Activated T-helper 17 cell treated with anti-CD3 and anti-CD28 coated beads, Interleukin-2, amount 50 U/mL, for 72 hours (primary cell): ENCODE measurements at regions not wholly inside any gene's neighbourhood (a gene's known extent, or its start where the extent isn't known, plus 50 kb on each side); places are given as distances from the start of the nearest gene placed in this dataset.
A peak's percentile ranks its signal among the peaks of the same experiment; 100 is the strongest.

Experiments
- ATAC-seq: fragments of 150-1000 bp; cut with Tn5 transposase; replicated peaks from 2 replicates; pipeline ENCODE4 v1.10.0; 2021; ENCODE audit warnings: mild to moderate bottlenecking, moderate library complexity
- H3K27ac Mint-ChIP-seq: one replicate; pipeline ENCODE4 v1.8.0; 2022; ENCODE audit warnings: mixed read lengths
- H3K27me3 Mint-ChIP-seq: one replicate; pipeline ENCODE4 v1.8.0; 2022; ENCODE audit warnings: mixed read lengths
- H3K36me3 Mint-ChIP-seq: one replicate; pipeline ENCODE4 v1.8.0; 2022; ENCODE audit warnings: low read depth, mild to moderate bottlenecking, mixed read lengths
- H3K4me1 Mint-ChIP-seq: one replicate; pipeline ENCODE4 v1.8.0; 2022; ENCODE audit warnings: mixed read lengths
- H3K4me3 Mint-ChIP-seq: one replicate; pipeline ENCODE4 v1.8.0; 2022; ENCODE audit warnings: mild to moderate bottlenecking, mixed read lengths
- H3K9me3 Mint-ChIP-seq: one replicate; pipeline ENCODE4 v1.8.0; 2022; ENCODE audit warnings: mixed read lengths

GRCh38 chr3:28933337-28933736 lies 347.5 kb upstream of the RBMS3 start:
- Mint-ChIP-seq H3K9me3 (no peaks in the 10 kb centered on the region), H3K27ac (no peak overlapping the region), H3K4me3 (no peak overlapping the region), H3K27me3 (peaks cover 4% of the 10 kb centered on the region), H3K36me3 (no peaks in the 10 kb centered on the region), H3K4me1 (no peaks in the 10 kb centered on the region)
- no peak for ATAC-seq

- H3K36me3 Mint-ChIP-seq, result no peaks in the 10 kb centered on the region
- H3K4me1 Mint-ChIP-seq, result no peaks in the 10 kb centered on the region
- no peaks in the 10 kb centered on the region for H3K9me3 Mint-ChIP-seq
- peaks cover 4% of the 10 kb centered on the region for H3K27me3 Mint-ChIP-seq
- no peak overlapping the region for H3K4me3 Mint-ChIP-seq
- ATAC-seq, result peak; percentile 18
- no peak overlapping the region for H3K27ac Mint-ChIP-seq
Observed at GRCh38 chr3:28934126-28934813, 346.6 kb upstream of the RBMS3 start.

GRCh38 chr3:28935146-28935545 lies 345.7 kb upstream of the RBMS3 start:
- H3K4me1 Mint-ChIP-seq, result no peaks in the 10 kb centered on the region
- H3K27ac Mint-ChIP-seq, result no peak overlapping the region
- peaks cover 4% of the 10 kb centered on the region for H3K27me3 Mint-ChIP-seq
- no peak overlapping the region for H3K4me3 Mint-ChIP-seq
- ATAC-seq, result peak; percentile 35
- H3K36me3 Mint-ChIP-seq, result no peaks in the 10 kb centered on the region
- H3K9me3 Mint-ChIP-seq, result no peaks in the 10 kb centered on the region

- peak; percentile 46 for ATAC-seq
- Mint-ChIP-seq H3K27ac (no peak overlapping the region), H3K9me3 (no peaks in the 10 kb centered on the region), H3K4me3 (no peak overlapping the region), H3K36me3 (no peaks in the 10 kb centered on the region), H3K4me1 (no peaks in the 10 kb centered on the region), H3K27me3 (peaks cover 4% of the 10 kb centered on the region)
Observed at GRCh38 chr3:28936154-28936553, 344.7 kb upstream of the RBMS3 start.

GRCh38 chr3:28940530-28940929 lies 340.3 kb upstream of the RBMS3 start:
- peak; percentile 26 for ATAC-seq
- Mint-ChIP-seq H3K9me3 (no peaks in the 10 kb centered on the region), H3K27ac (no peak overlapping the region), H3K36me3 (no peaks in the 10 kb centered on the region), H3K27me3 (no peaks in the 10 kb centered on the region), H3K4me1 (no peaks in the 10 kb centered on the region), H3K4me3 (no peak overlapping the region)

GRCh38 chr3:28940994-28941393 lies 339.9 kb upstream of the RBMS3 start:
- H3K9me3 Mint-ChIP-seq, result no peaks in the 10 kb centered on the region
- H3K4me1 Mint-ChIP-seq, result no peaks in the 10 kb centered on the region
- H3K36me3 Mint-ChIP-seq, result no peaks in the 10 kb centered on the region
- no peaks in the 10 kb centered on the region for H3K27me3 Mint-ChIP-seq
- H3K27ac Mint-ChIP-seq, result no peak overlapping the region
- no peak for ATAC-seq
- H3K4me3 Mint-ChIP-seq, result no peak overlapping the region

- Mint-ChIP-seq H3K9me3 (no peaks in the 10 kb centered on the region), H3K36me3 (no peaks in the 10 kb centered on the region), H3K4me1 (no peaks in the 10 kb centered on the region), H3K27me3 (no peaks in the 10 kb centered on the region), H3K27ac (no peak overlapping the region), H3K4me3 (no peak overlapping the region)
- no peak for ATAC-seq
Observed at GRCh38 chr3:28947061-28947460, 333.8 kb upstream of the RBMS3 start.

GRCh38 chr3:28947751-28948150 lies 333.1 kb upstream of the RBMS3 start:
- Mint-ChIP-seq H3K4me3 (no peak overlapping the region), H3K27ac (no peak overlapping the region), H3K9me3 (no peaks in the 10 kb centered on the region), H3K27me3 (no peaks in the 10 kb centered on the region), H3K36me3 (no peaks in the 10 kb centered on the region), H3K4me1 (no peaks in the 10 kb centered on the region)
- ATAC-seq, result no peak

- Mint-ChIP-seq H3K36me3 (no peaks in the 10 kb centered on the region), H3K27ac (no peak overlapping the region), H3K4me1 (no peaks in the 10 kb centered on the region), H3K9me3 (no peaks in the 10 kb centered on the region), H3K4me3 (no peak overlapping the region), H3K27me3 (no peaks in the 10 kb centered on the region)
- ATAC-seq, result no peak
Observed at GRCh38 chr3:28948685-28949084, 332.2 kb upstream of the RBMS3 start.

- no peak for ATAC-seq
- no peaks in the 10 kb centered on the region for H3K27me3 Mint-ChIP-seq
- no peaks in the 10 kb centered on the region for H3K9me3 Mint-ChIP-seq
- no peaks in the 10 kb centered on the region for H3K36me3 Mint-ChIP-seq
- H3K4me3 Mint-ChIP-seq, result no peak overlapping the region
- no peaks in the 10 kb centered on the region for H3K4me1 Mint-ChIP-seq
- no peak overlapping the region for H3K27ac Mint-ChIP-seq
Observed at GRCh38 chr3:28949580-28949979, 331.3 kb upstream of the RBMS3 start.

- Mint-ChIP-seq H3K27me3 (no peaks in the 10 kb centered on the region), H3K9me3 (no peaks in the 10 kb centered on the region), H3K36me3 (no peaks in the 10 kb centered on the region), H3K27ac (no peak overlapping the region), H3K4me1 (no peaks in the 10 kb centered on the region), H3K4me3 (no peak overlapping the region)
- no peak for ATAC-seq
Observed at GRCh38 chr3:28950614-28951013, 330.3 kb upstream of the RBMS3 start.

- no peak overlapping the region for H3K4me3 Mint-ChIP-seq
- H3K4me1 Mint-ChIP-seq, result no peaks in the 10 kb centered on the region
- H3K9me3 Mint-ChIP-seq, result no peaks in the 10 kb centered on the region
- ATAC-seq, result no peak
- H3K27me3 Mint-ChIP-seq, result no peaks in the 10 kb centered on the region
- no peaks in the 10 kb centered on the region for H3K36me3 Mint-ChIP-seq
- H3K27ac Mint-ChIP-seq, result no peak overlapping the region
Observed at GRCh38 chr3:28951772-28952556, 328.9 kb upstream of the RBMS3 start.

GRCh38 chr3:28958656-28959055 lies 322.2 kb upstream of the RBMS3 start:
- H3K27ac Mint-ChIP-seq, result no peak overlapping the region
- no peak for ATAC-seq
- no peaks in the 10 kb centered on the region for H3K36me3 Mint-ChIP-seq
- no peaks in the 10 kb centered on the region for H3K27me3 Mint-ChIP-seq
- no peaks in the 10 kb centered on the region for H3K9me3 Mint-ChIP-seq
- no peaks in the 10 kb centered on the region for H3K4me1 Mint-ChIP-seq
- H3K4me3 Mint-ChIP-seq, result no peak overlapping the region

- Mint-ChIP-seq H3K36me3 (no peaks in the 10 kb centered on the region), H3K4me3 (no peak overlapping the region), H3K9me3 (peaks cover 19% of the 10 kb centered on the region), H3K27ac (no peak overlapping the region), H3K4me1 (no peaks in the 10 kb centered on the region), H3K27me3 (no peaks in the 10 kb centered on the region)
- no peak for ATAC-seq
Observed at GRCh38 chr3:28971156-28971555, 309.7 kb upstream of the RBMS3 start.

GRCh38 chr3:28972921-28973320 lies 307.9 kb upstream of the RBMS3 start:
- Mint-ChIP-seq H3K27ac (no peak overlapping the region), H3K4me1 (no peaks in the 10 kb centered on the region), H3K36me3 (no peaks in the 10 kb centered on the region), H3K4me3 (no peak overlapping the region), H3K27me3 (no peaks in the 10 kb centered on the region), H3K9me3 (peaks cover 20% of the 10 kb centered on the region)
- ATAC-seq, result peak; percentile 78
